PFSK-1 (cell line): ENCODE measurements at regions not wholly inside any gene's neighbourhood (a gene's known extent, or its start where the extent isn't known, plus 50 kb on each side); places are given as distances from the start of the nearest gene placed in this dataset.

Experiments used
- FOXP2 ChIP-seq: optimal IDR thresholded peaks from 2 replicates; pipeline ENCODE3; 2011; ENCODE audit warnings: borderline replicate concordance, control low read depth, inconsistent platforms; ENCODE audit not compliant: insufficient read depth; ENCODE audit errors: extremely low read length, extremely low read depth
- POLR2AphosphoS5 ChIP-seq: IDR thresholded peaks from 2 replicates; pipeline ENCODE4 v1.6.1; 2012; ENCODE audit warnings: low read depth, mild to moderate bottlenecking, control low read depth, low read length, moderate library complexity
- SIN3A ChIP-seq: IDR thresholded peaks from 2 replicates; pipeline ENCODE4 v1.6.1; 2012; ENCODE audit warnings: mild to moderate bottlenecking, low read length, moderate library complexity, borderline replicate concordance; ENCODE audit not compliant: insufficient read depth
- TAF1 ChIP-seq: IDR thresholded peaks from 2 replicates; pipeline ENCODE4 v1.6.1; 2012; ENCODE audit warnings: low read length, control low read depth, borderline replicate concordance; ENCODE audit not compliant: insufficient read depth
- TF ChIP-seq, protein P1 (sequence below), 2 experiments: IDR thresholded peaks; 2 replicates each; pipeline versions ENCODE4 v1.6.1 to v1.8.0; 2011 to 2012; ENCODE audit warnings: low read depth in 2 of 2, low read length in 2 of 2, control low read depth in 1 of 2, inconsistent platforms in 1 of 2, mild to moderate bottlenecking in 1 of 2, moderate library complexity in 1 of 2; ENCODE audit not compliant: insufficient read depth in 1 of 2

- TF ChIP-seq POLR2AphosphoS5: no peak
- TF ChIP-seq, protein P1, sequence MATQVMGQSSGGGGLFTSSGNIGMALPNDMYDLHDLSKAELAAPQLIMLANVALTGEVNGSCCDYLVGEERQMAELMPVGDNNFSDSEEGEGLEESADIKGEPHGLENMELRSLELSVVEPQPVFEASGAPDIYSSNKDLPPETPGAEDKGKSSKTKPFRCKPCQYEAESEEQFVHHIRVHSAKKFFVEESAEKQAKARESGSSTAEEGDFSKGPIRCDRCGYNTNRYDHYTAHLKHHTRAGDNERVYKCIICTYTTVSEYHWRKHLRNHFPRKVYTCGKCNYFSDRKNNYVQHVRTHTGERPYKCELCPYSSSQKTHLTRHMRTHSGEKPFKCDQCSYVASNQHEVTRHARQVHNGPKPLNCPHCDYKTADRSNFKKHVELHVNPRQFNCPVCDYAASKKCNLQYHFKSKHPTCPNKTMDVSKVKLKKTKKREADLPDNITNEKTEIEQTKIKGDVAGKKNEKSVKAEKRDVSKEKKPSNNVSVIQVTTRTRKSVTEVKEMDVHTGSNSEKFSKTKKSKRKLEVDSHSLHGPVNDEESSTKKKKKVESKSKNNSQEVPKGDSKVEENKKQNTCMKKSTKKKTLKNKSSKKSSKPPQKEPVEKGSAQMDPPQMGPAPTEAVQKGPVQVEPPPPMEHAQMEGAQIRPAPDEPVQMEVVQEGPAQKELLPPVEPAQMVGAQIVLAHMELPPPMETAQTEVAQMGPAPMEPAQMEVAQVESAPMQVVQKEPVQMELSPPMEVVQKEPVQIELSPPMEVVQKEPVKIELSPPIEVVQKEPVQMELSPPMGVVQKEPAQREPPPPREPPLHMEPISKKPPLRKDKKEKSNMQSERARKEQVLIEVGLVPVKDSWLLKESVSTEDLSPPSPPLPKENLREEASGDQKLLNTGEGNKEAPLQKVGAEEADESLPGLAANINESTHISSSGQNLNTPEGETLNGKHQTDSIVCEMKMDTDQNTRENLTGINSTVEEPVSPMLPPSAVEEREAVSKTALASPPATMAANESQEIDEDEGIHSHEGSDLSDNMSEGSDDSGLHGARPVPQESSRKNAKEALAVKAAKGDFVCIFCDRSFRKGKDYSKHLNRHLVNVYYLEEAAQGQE (IDR thresholded peaks at IDR 0.05; ENCODE audit: insufficient read depth in 1 of 2, low read depth in 2 of 2, low read length in 2 of 2): no peak
- no peak for TF ChIP-seq TAF1
- no peak for TF ChIP-seq SIN3A
- no peak for TF ChIP-seq FOXP2
Observed at GRCh38 chr1:88284066-88284465, 400.0 kb upstream of the PKN2 start.
